BJ (cell line): ENCODE measurements at regions not wholly inside any gene's neighbourhood (a gene's known extent, or its start where the extent isn't known, plus 50 kb on each side); places are given as distances from the start of the nearest gene placed in this dataset.
"Not testable (repeated sequence)": the region's sequence is repeated elsewhere in the genome, so short reads cannot be mapped to it uniquely, and the experiment has no call there.

Experiments used
- CTCF ChIA-PET: fragments of 350-600 bp; formaldehyde crosslinking; extraction: SDS; loops from one replicate; lab custom pipeline; 2021; ENCODE audit warnings: antibody characterized with exemption, inconsistent platforms; lab: Yijun Ruan, JAX
- POLR2A ChIA-PET: fragments of 300-600 bp; sonication (Branson Sonifier 250); formaldehyde crosslinking; extraction: SDS; loops from one replicate; lab custom pipeline; 2021; ENCODE audit warnings: antibody characterized with exemption; lab: Charles Lee
- DNase-seq: peaks from one replicate; pipeline ENCODE4 v3.0.0-alpha.2; 2011; ENCODE audit warnings: low read depth
- H3K27me3 ChIP-seq: 2 replicates; pipeline ENCODE4 v1.6.0; 2011; ENCODE audit warnings: low read length; ENCODE audit not compliant: control insufficient read depth, insufficient read depth
- H3K36me3 ChIP-seq: 2 replicates; pipeline ENCODE4 v1.5.1; 2011; ENCODE audit warnings: low read length; ENCODE audit not compliant: control insufficient read depth, insufficient read depth
- H3K4me3 ChIP-seq: 2 replicates; pipeline ENCODE4 v1.5.1; 2011; ENCODE audit warnings: low read depth, mild to moderate bottlenecking, control low read depth, low read length
- CTCF ChIP-seq: IDR thresholded peaks from 2 replicates; pipeline ENCODE4 v1.5.1; 2011; ENCODE audit warnings: low read depth, mild to moderate bottlenecking, control low read depth, inconsistent platforms, low read length, moderate library complexity; ENCODE audit not compliant: insufficient read depth

- DNase-seq, result no peak
- no peaks in the 10 kb centered on the region for H3K36me3 ChIP-seq
- H3K27me3 ChIP-seq, result no peaks in the 10 kb centered on the region
- CTCF ChIA-PET, result no interaction called here
- POLR2A ChIA-PET, result no interaction called here
- H3K4me3 ChIP-seq, result no peak overlapping the region
- no peak for TF ChIP-seq CTCF
Measured at GRCh38 chr7:119908948-119909347, 364.0 kb upstream of the KCND2 start.

- H3K36me3 ChIP-seq, POLR2A ChIA-PET, DNase-seq, CTCF ChIA-PET, H3K4me3 ChIP-seq, H3K27me3 ChIP-seq: not testable (repeated sequence)
Measured at GRCh38 chr7:119914119-119914518, 358.9 kb upstream of the KCND2 start.

- ChIA-PET POLR2A (no interaction called here), CTCF (no interaction called here)
- Histone ChIP-seq H3K4me3 (no peak overlapping the region), H3K27me3 (no peaks in the 10 kb centered on the region), H3K36me3 (no peaks in the 10 kb centered on the region)
- TF ChIP-seq CTCF, result no peak
- DNase-seq, result no peak
Measured at GRCh38 chr7:119916501-119916900, 356.5 kb upstream of the KCND2 start.

- DNase-seq, result no peak
- Histone ChIP-seq H3K4me3 (no peak overlapping the region), H3K36me3 (no peaks in the 10 kb centered on the region), H3K27me3 (no peaks in the 10 kb centered on the region)
- TF ChIP-seq CTCF, result no peak
- CTCF ChIA-PET, result no interaction called here
- POLR2A ChIA-PET, result no interaction called here
Measured at GRCh38 chr7:119918185-119918584, 354.8 kb upstream of the KCND2 start.

GRCh38 chr7:119919986-119920385 lies 353.0 kb upstream of the KCND2 start:
- no peaks in the 10 kb centered on the region for H3K27me3 ChIP-seq
- POLR2A ChIA-PET, result no interaction called here
- CTCF ChIA-PET, result no interaction called here
- no peak for DNase-seq
- no peak overlapping the region for H3K4me3 ChIP-seq
- H3K36me3 ChIP-seq, result no peaks in the 10 kb centered on the region
- TF ChIP-seq CTCF, result no peak

- DNase-seq, result no peak
- ChIA-PET POLR2A (no interaction called here), CTCF (no interaction called here)
- H3K4me3 ChIP-seq, result no peak overlapping the region
- no peak for TF ChIP-seq CTCF
- no peaks in the 10 kb centered on the region for H3K27me3 ChIP-seq
- no peaks in the 10 kb centered on the region for H3K36me3 ChIP-seq
Measured at GRCh38 chr7:119925581-119926289, 347.2 kb upstream of the KCND2 start.
